ENCODE measurements at regions not wholly inside any gene's neighbourhood (a gene's known extent, or its start where the extent isn't known, plus 50 kb on each side); places are given as distances from the start of the nearest gene placed in this dataset.

- TF ChIP-seq, protein P1, sequence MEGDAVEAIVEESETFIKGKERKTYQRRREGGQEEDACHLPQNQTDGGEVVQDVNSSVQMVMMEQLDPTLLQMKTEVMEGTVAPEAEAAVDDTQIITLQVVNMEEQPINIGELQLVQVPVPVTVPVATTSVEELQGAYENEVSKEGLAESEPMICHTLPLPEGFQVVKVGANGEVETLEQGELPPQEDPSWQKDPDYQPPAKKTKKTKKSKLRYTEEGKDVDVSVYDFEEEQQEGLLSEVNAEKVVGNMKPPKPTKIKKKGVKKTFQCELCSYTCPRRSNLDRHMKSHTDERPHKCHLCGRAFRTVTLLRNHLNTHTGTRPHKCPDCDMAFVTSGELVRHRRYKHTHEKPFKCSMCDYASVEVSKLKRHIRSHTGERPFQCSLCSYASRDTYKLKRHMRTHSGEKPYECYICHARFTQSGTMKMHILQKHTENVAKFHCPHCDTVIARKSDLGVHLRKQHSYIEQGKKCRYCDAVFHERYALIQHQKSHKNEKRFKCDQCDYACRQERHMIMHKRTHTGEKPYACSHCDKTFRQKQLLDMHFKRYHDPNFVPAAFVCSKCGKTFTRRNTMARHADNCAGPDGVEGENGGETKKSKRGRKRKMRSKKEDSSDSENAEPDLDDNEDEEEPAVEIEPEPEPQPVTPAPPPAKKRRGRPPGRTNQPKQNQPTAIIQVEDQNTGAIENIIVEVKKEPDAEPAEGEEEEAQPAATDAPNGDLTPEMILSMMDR (IDR thresholded peaks at IDR 0.05; ENCODE audit: low read length) = no peak
- TF ChIP-seq EZH2 (IDR thresholded peaks at IDR 0.05; ENCODE audit: borderline replicate concordance, low read length) = no peak
Observed at GRCh38 chr10:33489501-33490176, 155.2 kb upstream of the NRP1 start.

Data from OCI-LY1 (cell line).